Right lobe of liver (tissue), 6 donors: ENCODE measurements at regions not wholly inside any gene's neighbourhood (a gene's known extent, or its start where the extent isn't known, plus 50 kb on each side); places are given as distances from the start of the nearest gene placed in this dataset.

Experiments
- ATAC-seq, 4 donors: fragments of 200-7000 bp; cut with Tn5 transposase; one replicate each; pipeline ENCODE4 v1.9.1; 2020; ENCODE audit warnings: mild to moderate bottlenecking in 4 of 4, moderate library complexity in 4 of 4
- DNase-seq, 3 donors: peaks; one replicate each; pipeline ENCODE4 v3.0.0-alpha.2; 2020
- H3K27ac ChIP-seq, 3 donors: fragments of 200-600 bp; one replicate each; pipeline ENCODE4 v1.8.0; 2022
- H3K27me3 ChIP-seq, 2 donors: fragments of 200-600 bp; one replicate each; pipeline ENCODE4 v1.8.0; 2022
- H3K36me3 ChIP-seq, 4 donors: fragments of 200-600 bp; sonication (generic) in 1 of 4; one replicate each; pipeline versions ENCODE4 v1.5.1 to v1.8.0; 2017 to 2022; ENCODE audit warnings: control low read depth in 1 of 4
- H3K4me1 ChIP-seq, 4 donors: fragments of 200-600 bp; sonication (generic) in 1 of 4; one replicate each; pipeline versions ENCODE4 v1.5.1 to v1.8.0; 2017 to 2022; ENCODE audit warnings: control low read depth in 1 of 4
- H3K4me3 ChIP-seq, 3 donors: fragments of 200-600 bp; one replicate each; pipeline ENCODE4 v1.8.0; 2022
- H3K9me3 ChIP-seq, 4 donors: fragments of 200-600 bp; sonication (generic) in 1 of 4; one replicate each; pipeline versions ENCODE4 v1.5.1 to v1.8.0; 2017 to 2022; ENCODE audit warnings: control low read depth in 1 of 4
- CTCF ChIP-seq, 4 donors: fragments of 200-600 bp in 3 of 4; fragments of 450-650 bp in 1 of 4; IDR thresholded peaks; one replicate each; pipeline versions ENCODE4 v1.5.1 to v1.8.0; 2016 to 2022; ENCODE audit warnings: antibody characterized with exemption in 4 of 4, mild to moderate bottlenecking in 2 of 4
- POLR2A ChIP-seq: fragments of 450-650 bp; IDR thresholded peaks from one replicate; pipeline ENCODE4 v1.6.1; 2017; ENCODE audit warnings: antibody characterized with exemption, mild to moderate bottlenecking
- WGBS: methylation state at CpG from one replicate; pipeline ENCODE4 v1.1.6; 2018; ENCODE audit warnings: low coverage, low lambda C conversion rate; ENCODE audit not compliant: insufficient coverage; ENCODE audit errors: missing lambda C conversion rate; 5-methylcytosine and 5-hydroxymethylcytosine counted together
- intact Hi-C, 2 donors: fragments of 100-400 bp; cut with DNase I; formaldehyde crosslinking; loops; one replicate each; pipeline versions ENCODE4 v1.11.2 to v1.14.1; 2022
- donor health status: DM: no; HTN: yes; CAD: no.
- donor health status: DM: no; HTN: no; CAD: no.
- donor health status: DM: no; HTN: no; CAD: no.
- donor health status: DM: no; HTN: yes; CAD: no.
- donor health status: DM: no; HTN: yes; CAD: no.

GRCh38 chr22:49528420-49528720, 299.3 kb downstream of the BRD1 start:
- Histone ChIP-seq H3K27ac (no peak overlapping the region), H3K4me3 (no peak overlapping the region), H3K9me3 (no peaks in the 10 kb centered on the region), H3K4me1 (no peaks in the 10 kb centered on the region), H3K36me3 (no peaks in the 10 kb centered on the region), H3K27me3 (no peaks in the 10 kb centered on the region)
- DNase-seq (no peak), ATAC-seq (no peak)
- TF ChIP-seq CTCF (IDR thresholded peaks at IDR 0.05) (no peak), POLR2A (no peak)
- intact Hi-C loops = no loop called here
- 60% methylated on average over 5 of the region's 6 CpGs for WGBS

- no peak for ATAC-seq
Observed at GRCh38 chr22:49527611-49528419, 299.9 kb downstream of the BRD1 start.

GRCh38 chr22:49525801-49526535, 301.7 kb downstream of the BRD1 start:
- no peak for TF ChIP-seq POLR2A
- no peak for TF ChIP-seq CTCF (IDR thresholded peaks at IDR 0.05)
- H3K4me1 ChIP-seq = no peaks in the 10 kb centered on the region
- no peak overlapping the region for H3K4me3 ChIP-seq
- ATAC-seq = peak in 1 of 4 donors; percentile 49
- no peak overlapping the region for H3K27ac ChIP-seq
- intact Hi-C loops = no loop called here
- no peaks in the 10 kb centered on the region for H3K36me3 ChIP-seq
- H3K9me3 ChIP-seq = no peaks in the 10 kb centered on the region
- 50% methylated on average over 8 of the region's 14 CpGs for WGBS
- no peak for DNase-seq
- no peaks in the 10 kb centered on the region for H3K27me3 ChIP-seq

More at GRCh38 chr22:49527611-49528419, 299.9 kb downstream of the BRD1 start:
- H3K9me3 ChIP-seq = no peaks in the 10 kb centered on the region
- TF ChIP-seq POLR2A (no peak), CTCF (IDR thresholded peaks at IDR 0.05) (no peak)
- no peaks in the 10 kb centered on the region for H3K36me3 ChIP-seq
- no peak for DNase-seq
- no peaks in the 10 kb centered on the region for H3K27me3 ChIP-seq
- H3K4me3 ChIP-seq = no peak overlapping the region
- 68% methylated on average over 8 of the region's 17 CpGs for WGBS
- no peak overlapping the region for H3K27ac ChIP-seq
- intact Hi-C loops = no loop called here
- no peaks in the 10 kb centered on the region for H3K4me1 ChIP-seq

GRCh38 chr22:49525360-49525759, 302.3 kb downstream of the BRD1 start:
- intact Hi-C loops = no loop called here

More at GRCh38 chr22:49525360-49525759, 302.3 kb downstream of the BRD1 start:
- H3K9me3 ChIP-seq = no peaks in the 10 kb centered on the region
- no peaks in the 10 kb centered on the region for H3K4me1 ChIP-seq
- H3K27ac ChIP-seq = no peak overlapping the region
- no peaks in the 10 kb centered on the region for H3K27me3 ChIP-seq
- TF ChIP-seq POLR2A (no peak), CTCF (IDR thresholded peaks at IDR 0.05) (no peak)
- WGBS = 59% methylated on average over 7 of the region's 9 CpGs
- no peak for DNase-seq
- H3K4me3 ChIP-seq = no peak overlapping the region
- H3K36me3 ChIP-seq = no peaks in the 10 kb centered on the region
- ATAC-seq = peak in 1 of 4 donors; percentile 6
